ENCODE measurements at regions not wholly inside any gene's neighbourhood (a gene's known extent, or its start where the extent isn't known, plus 50 kb on each side); places are given as distances from the start of the nearest gene placed in this dataset.

DNA sequence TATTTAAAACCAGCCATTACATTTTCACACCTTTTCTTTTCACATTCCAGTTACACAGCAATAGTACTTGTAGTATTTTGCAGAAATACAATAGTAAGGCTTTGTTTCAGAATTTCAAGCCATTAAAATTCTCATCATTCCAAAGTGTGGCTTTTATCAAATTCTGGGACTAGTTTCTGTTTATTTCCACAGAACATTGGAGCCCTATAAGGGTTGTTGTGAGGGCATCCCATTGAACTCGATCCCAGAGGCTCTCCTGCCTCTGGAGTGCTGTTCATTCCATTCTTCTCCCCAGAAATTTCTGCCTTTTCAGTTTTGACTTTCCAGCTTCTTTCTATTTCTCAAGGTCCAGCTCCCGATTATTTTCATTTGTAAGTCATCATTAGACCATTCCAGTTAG lies 645.5 kb downstream of the ADGRL2 start:
- DNase-seq (no peak), FAIRE-seq (no peak), ATAC-seq (peak in 2 of 4 donors; percentile 21 to 73)
- Histone ChIP-seq H3K4me3 (no peak overlapping the region), H3K27me3 (no peaks in the 10 kb centered on the region), H3K36me3 (no peaks in the 10 kb centered on the region), H3K27ac (no peak overlapping the region), H3K4me1 (no peaks in the 10 kb centered on the region), H3K9me3 (no peaks in the 10 kb centered on the region)
- TF ChIP-seq, protein P1, sequence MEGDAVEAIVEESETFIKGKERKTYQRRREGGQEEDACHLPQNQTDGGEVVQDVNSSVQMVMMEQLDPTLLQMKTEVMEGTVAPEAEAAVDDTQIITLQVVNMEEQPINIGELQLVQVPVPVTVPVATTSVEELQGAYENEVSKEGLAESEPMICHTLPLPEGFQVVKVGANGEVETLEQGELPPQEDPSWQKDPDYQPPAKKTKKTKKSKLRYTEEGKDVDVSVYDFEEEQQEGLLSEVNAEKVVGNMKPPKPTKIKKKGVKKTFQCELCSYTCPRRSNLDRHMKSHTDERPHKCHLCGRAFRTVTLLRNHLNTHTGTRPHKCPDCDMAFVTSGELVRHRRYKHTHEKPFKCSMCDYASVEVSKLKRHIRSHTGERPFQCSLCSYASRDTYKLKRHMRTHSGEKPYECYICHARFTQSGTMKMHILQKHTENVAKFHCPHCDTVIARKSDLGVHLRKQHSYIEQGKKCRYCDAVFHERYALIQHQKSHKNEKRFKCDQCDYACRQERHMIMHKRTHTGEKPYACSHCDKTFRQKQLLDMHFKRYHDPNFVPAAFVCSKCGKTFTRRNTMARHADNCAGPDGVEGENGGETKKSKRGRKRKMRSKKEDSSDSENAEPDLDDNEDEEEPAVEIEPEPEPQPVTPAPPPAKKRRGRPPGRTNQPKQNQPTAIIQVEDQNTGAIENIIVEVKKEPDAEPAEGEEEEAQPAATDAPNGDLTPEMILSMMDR (IDR thresholded peaks at IDR 0.05): no peak
- intact Hi-C loops (cut with DNase I): no loop called here
- 29 to 35% methylated on average over 2 of the region's 2 CpGs for WGBS, 2 donors

DNA sequence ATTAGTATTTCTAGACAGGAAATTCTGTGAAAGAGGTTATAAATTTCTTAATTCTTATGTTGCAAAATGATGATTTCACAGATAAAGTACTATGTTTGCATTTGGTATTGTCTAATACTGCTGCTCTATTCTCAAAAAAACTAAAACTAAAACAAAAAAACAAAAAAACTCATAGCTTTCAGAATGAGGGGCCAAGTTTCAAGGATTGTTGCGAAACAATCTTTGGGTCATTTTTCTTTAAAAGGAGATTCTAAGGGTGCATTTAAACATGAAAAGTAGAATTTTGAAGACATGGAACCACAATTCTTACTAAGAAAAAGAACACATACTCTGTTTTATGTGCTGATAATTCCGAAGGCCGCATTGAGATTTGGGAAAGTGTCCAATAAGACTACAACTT lies 645.1 kb downstream of the ADGRL2 start:
- H3K4me3 ChIP-seq: no peak overlapping the region
- WGBS, 2 donors: 58 to 60% methylated on average over 3 of the region's 3 CpGs
- no peaks in the 10 kb centered on the region for H3K27me3 ChIP-seq
- FAIRE-seq: peak; percentile 29
- no peaks in the 10 kb centered on the region for H3K36me3 ChIP-seq
- no peaks in the 10 kb centered on the region for H3K4me1 ChIP-seq
- no peak overlapping the region for H3K27ac ChIP-seq
- no peak for ATAC-seq
- DNase-seq: no peak
- intact Hi-C loops (cut with DNase I): no loop called here
- TF ChIP-seq, protein P1 (IDR thresholded peaks at IDR 0.05): no peak
- H3K9me3 ChIP-seq: no peaks in the 10 kb centered on the region

DNA sequence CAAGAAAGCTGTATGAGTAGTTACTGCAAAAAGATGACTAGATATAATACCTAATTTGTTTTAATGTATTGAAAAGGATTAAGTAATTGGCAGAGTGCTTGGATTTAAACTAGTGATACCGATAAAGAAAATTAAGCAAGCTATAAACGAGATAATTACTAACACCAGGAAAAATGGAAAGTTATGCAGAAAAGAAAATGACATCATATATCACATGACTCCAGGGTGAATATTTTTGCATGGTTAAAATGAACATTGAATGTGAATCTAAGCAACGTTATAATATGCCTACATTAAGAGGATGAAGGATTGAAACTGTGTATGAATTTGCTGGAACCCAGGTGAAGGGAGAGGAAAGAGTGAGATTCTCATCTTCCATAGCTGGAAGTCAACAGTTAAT lies 644.4 kb downstream of the ADGRL2 start:
- H3K36me3 ChIP-seq: no peaks in the 10 kb centered on the region
- TF ChIP-seq, protein P1 (IDR thresholded peaks at IDR 0.05): no peak
- no peaks in the 10 kb centered on the region for H3K4me1 ChIP-seq
- DNase-seq (no peak), FAIRE-seq (no peak), ATAC-seq (no peak)
- H3K4me3 ChIP-seq: no peak overlapping the region
- intact Hi-C loops (cut with DNase I): no loop called here
- WGBS, 2 donors: 75 to 81% methylated on average over 3 of the region's 3 CpGs
- no peaks in the 10 kb centered on the region for H3K27me3 ChIP-seq
- H3K9me3 ChIP-seq: no peaks in the 10 kb centered on the region
- H3K27ac ChIP-seq: no peak overlapping the region

DNA sequence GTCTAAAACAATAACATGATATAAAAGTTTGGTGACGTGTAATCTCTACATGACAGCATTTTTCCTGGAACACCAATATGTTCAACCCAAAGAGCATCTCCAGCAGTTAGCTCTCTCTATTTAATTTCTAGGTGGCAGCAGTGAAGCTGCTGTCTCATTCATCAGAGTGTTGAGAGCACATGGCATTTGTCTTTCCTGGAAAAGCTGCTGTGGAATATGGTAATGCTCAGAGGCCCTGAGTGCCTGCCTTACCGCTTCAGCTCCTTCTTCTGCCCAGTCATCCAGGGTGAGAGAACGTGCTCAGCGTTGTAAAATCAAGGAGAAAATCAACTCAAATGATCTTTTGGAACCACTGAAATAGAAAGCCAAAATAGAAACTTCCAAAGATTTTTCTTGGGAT lies 640.7 kb downstream of the ADGRL2 start:
- DNase-seq: no peak
- Histone ChIP-seq H3K27ac (no peak overlapping the region), H3K9me3 (no peaks in the 10 kb centered on the region), H3K27me3 (no peaks in the 10 kb centered on the region), H3K4me3 (no peak overlapping the region), H3K4me1 (no peaks in the 10 kb centered on the region), H3K36me3 (no peaks in the 10 kb centered on the region)
- intact Hi-C loops (cut with DNase I): no loop called here
- FAIRE-seq: no peak
- ATAC-seq: no peak
- WGBS, 2 donors: 66 to 80% methylated on average over 4 of the region's 4 CpGs
- TF ChIP-seq, protein P1 (IDR thresholded peaks at IDR 0.05): no peak

DNA sequence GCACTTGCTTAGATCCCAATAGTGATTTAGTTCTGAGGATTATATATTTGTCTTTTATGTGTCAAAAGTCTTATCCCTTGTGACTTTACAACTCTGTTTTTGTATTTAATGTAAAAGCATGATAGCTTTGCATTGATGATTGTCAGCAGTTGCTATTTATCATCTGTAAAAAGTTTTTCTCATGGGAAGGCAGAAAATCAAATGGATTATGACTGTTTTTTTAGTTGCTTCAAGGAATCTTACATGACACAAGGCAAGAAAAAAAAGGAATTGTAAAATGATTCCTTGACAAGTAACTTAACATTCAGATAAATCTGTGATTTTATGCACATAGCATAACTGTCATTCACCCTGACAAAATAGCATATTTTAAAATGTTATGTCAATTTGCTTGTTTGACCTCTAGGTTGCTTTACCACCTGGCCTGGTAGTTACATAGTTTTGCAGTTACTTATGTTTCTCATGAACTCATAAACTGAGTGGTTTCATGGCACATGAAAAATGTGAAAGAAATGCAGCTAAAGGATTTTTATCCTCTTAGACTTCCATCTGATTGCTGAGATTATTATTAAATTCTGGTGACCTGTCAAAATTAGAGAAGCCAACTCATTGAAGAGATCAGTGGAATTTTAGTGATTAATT lies 622.6 kb downstream of the ADGRL2 start:
- Histone ChIP-seq H3K4me3 (no peak overlapping the region), H3K27me3 (no peaks in the 10 kb centered on the region), H3K36me3 (no peaks in the 10 kb centered on the region), H3K27ac (no peak overlapping the region), H3K4me1 (no peaks in the 10 kb centered on the region), H3K9me3 (no peaks in the 10 kb centered on the region)
- TF ChIP-seq, protein P1 (IDR thresholded peaks at IDR 0.05): no peak
- FAIRE-seq: no peak
- ATAC-seq: no peak
- intact Hi-C loops (cut with DNase I): no loop called here
- no peak for DNase-seq

All from pancreas (tissue), 10 donors.